NT2/D1 (cell line): ENCODE measurements at regions not wholly inside any gene's neighbourhood (a gene's known extent, or its start where the extent isn't known, plus 50 kb on each side); places are given as distances from the start of the nearest gene placed in this dataset.

ENCODE experiments used
- YY1 ChIP-seq: IDR thresholded peaks from 2 replicates; pipeline ENCODE4 v1.6.1; 2011; ENCODE audit not compliant: insufficient read length, insufficient read depth
- ZNF274 ChIP-seq: IDR thresholded peaks from 2 replicates; pipeline ENCODE4 v1.6.1; 2011; ENCODE audit warnings: mild to moderate bottlenecking, low read depth, low read length

- TF ChIP-seq YY1: no peak
- no peak for TF ChIP-seq ZNF274
Observed at GRCh38 chr18:45320724-45321123, 294.6 kb upstream of the SLC14A2 start.
